Limb (tissue), 2 donors: ENCODE measurements at regions not wholly inside any gene's neighbourhood (a gene's known extent, or its start where the extent isn't known, plus 50 kb on each side); places are given as distances from the start of the nearest gene placed in this dataset.

ENCODE experiments used
- DNase-seq, 2 donors: peaks; one replicate each; pipeline ENCODE4 v3.0.0-alpha.2; 2016; ENCODE audit errors: extremely low spot score in 2 of 2

GRCh38 chr1:94325377-94326302 lies 88.3 kb upstream of the ARHGAP29 start:
- no peak for DNase-seq

DNA sequence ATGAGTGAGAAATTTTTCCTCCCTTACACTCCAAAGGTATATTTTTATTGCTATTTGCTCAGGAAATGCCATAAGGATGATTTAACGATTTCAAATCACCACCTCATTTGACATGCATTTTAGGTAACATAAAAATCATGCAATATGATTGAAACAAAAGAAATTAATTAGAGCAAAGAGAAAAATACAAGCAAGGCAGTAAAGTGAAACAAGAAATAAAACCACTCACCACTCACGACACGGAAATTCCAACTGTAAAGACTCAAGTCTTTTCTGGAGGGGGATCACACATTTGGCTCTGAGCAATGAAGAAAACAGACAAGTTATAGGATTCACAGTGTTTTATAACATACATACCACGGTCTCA lies 86.8 kb upstream of the ARHGAP29 start:
- no peak for DNase-seq

GRCh38 chr1:94323311-94324177 lies 86.2 kb upstream of the ARHGAP29 start:
- no peak for DNase-seq

- DNase-seq = no peak
Measured at GRCh38 chr1:94322696-94323095, 85.3 kb upstream of the ARHGAP29 start.

DNA sequence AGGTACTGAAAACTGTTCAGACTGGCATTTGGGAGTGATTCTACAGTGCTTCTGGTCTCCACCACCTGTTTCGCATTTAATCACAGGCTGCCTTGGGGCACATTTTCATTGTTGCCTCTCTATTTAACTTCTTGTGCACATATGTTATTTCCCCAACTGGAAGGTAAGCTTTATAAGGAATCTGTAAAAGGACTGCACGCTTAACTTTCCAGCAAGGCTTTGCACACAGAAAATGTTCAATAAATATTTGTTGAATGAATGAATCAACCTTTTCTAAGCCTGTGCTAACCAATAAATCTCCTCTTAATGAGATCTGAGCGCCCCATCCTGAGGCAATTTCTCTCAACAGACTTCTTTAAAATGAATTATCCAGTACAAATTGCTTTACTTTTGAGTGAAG lies 84.3 kb upstream of the ARHGAP29 start:
- no peak for DNase-seq

DNA sequence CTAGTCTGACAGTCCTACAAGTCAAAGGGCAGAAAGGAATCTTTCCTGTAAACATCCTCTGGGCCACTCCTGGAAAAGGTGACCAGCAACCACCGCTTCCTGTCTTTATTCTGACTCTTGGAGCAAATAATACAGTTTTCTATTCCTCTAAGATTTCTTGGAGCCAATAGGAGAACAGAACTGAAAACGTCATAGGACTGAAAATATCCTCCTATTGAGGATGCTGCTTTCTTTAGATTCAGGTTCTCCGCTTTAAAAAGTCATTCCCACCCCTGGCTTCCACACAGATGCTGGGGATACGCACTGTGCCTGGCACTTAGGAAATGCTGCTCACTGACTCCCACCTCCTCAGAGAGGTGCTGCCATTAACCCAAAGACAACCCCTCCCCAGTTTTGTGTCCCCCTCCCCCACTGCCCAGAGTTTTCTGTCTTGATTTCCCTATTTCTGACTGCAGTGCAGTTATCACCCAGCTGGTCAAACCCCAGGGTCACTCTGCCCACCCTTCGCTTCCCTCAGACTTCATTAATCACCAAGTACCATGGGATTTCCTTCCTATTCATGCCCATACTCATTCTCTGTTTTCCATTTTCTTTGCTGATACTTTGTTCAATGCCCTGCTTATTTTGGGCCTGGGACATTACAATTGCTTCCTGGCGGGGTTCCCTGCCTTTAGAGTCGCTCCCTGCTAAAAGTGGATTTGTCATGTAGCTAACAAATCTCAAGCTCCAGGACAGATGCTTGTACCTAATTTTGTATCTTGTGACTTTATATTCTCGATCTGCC lies 82.1 kb upstream of the ARHGAP29 start:
- no peak for DNase-seq

- DNase-seq = no peak
Measured at GRCh38 chr1:94318505-94319030, 81.2 kb upstream of the ARHGAP29 start.

DNA sequence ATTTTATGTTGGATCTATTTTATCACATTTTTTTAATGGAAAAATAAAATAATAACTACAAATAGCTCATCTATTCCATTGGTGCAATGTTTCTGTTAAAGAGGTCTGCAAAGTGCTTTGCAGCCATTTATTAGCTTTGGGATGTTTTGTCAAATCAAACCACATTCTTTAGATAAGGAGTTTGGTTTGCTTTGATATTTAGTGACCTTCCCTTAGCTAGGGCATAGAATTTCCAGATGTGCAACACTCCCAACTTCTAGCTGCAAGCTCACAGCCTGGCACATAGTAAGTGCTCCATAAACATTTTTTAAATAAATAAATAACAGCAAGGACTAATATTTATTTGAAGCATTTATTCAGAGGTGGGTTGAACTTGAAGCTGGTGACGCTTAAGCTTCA lies 80.4 kb upstream of the ARHGAP29 start:
- DNase-seq = no peak

DNA sequence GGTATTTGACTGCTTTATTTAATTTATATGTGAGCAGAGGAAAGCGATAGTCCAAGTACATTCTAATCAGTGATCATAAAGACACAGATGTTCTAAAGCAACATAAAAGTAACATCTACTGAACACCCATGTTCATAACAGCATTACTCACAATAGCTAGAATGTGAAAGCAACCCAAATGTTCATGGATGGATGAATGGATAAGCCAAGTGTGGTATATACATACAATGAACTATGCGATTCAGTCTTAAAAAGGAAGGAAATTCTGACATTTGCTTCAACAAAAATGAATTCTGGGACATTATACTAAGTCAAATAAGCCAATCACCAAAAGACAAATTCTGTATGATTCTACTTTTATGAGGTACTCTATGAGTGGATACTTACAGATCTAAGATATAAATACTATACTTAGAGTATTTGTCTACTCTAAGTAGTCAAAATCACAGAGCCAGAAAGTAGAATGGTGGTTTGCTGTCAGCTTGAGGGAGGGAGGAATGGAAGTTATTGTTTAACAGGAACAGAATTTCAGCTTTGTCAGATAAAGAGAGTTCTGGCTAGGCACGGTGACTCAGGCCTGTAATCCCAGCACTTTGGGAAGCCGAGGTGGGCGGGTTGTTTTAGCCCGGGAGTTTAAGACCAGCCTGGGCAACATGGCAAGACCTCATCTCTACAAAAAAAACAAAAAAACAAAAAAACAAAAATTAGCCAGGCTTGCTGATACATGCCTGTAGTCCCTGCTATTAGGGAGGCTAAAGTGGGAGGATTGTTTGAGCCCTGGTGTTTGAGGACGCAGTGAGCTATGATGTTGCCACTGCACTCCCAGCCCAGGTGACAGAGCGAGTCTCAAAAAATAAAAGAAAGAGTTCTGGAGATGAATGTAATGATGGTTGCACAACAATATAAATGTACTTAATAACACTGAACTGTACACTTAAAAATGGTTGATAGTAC lies 79.7 kb upstream of the ARHGAP29 start:
- DNase-seq = no peak

DNA sequence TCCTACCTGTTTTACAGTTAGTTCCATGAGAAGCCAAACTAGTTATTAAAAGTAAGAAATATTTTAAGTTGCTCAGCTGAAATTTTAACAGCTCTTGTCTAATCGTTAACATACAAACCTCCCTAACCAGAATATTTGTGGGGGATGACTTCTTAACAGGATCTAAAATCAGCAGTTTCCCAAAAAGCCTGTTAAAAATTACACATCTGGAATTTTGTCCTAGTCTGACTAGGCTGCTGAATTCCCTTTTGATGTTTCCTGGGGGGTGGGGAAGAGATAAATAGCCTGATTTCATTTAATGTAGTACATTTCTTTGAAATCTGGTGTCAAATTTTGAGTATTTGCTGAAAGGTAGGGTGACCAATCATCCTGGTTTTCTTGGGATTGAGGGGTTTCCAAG lies 78.8 kb upstream of the ARHGAP29 start:
- DNase-seq = no peak

DNA sequence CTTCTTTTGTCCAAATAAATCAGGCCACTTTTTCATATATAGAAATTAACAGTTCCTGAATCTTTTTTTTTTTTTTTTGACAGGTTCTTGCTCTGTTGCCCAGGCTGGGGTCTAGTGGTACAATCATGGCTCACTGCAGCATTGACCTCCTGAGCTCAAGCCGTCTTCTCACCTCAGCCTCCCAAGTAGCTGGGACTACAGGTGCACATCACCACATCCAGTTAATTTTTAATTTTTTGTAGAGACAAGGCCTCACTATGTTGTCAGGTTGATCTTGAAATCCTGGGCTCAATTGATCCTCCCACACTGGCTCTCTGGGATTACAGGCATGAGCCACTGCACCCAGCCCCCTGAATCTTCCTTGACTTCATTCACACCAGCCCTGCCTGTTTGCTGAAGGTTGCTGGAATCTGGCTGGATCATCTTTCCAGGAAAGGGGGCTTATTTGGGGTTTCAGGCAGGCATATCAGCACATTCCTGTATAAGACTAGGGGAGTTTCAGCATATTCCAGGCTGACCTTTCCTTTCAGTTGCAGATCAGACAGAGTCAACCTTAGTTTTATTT lies 78.2 kb upstream of the ARHGAP29 start:
- DNase-seq = no peak

DNA sequence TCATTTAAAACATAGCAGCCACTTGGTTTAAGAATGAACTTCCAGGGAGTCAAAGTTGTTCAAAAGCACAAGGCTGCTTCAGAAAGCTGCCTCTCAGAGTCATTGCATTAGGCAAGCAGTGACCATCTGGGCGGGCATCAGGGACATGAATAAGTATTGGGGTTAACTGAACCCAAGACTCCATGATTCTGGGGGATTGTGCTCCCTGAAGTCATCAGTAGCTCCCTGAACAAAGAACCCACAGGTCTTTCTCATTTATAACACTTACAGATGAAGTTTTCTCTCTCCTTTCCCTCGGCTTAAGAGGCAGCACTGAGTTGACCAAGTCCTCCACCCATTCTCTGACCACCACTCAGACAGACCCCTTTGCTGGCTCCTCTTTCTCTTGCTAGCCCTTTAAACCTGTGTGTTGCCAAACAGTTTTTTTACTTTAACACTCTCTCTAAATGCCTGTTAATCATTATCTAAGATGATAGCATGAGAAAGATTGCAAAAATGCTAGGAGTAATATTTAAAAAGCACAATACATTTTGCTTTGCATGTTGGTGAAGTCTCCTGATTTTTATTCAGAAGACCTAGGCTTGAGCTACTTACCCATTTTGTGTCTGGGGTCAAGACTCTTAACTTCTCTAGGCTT lies 77.0 kb upstream of the ARHGAP29 start:
- no peak for DNase-seq

GRCh38 chr1:94310570-94311270 lies 73.3 kb upstream of the ARHGAP29 start:
- no peak for DNase-seq

DNA sequence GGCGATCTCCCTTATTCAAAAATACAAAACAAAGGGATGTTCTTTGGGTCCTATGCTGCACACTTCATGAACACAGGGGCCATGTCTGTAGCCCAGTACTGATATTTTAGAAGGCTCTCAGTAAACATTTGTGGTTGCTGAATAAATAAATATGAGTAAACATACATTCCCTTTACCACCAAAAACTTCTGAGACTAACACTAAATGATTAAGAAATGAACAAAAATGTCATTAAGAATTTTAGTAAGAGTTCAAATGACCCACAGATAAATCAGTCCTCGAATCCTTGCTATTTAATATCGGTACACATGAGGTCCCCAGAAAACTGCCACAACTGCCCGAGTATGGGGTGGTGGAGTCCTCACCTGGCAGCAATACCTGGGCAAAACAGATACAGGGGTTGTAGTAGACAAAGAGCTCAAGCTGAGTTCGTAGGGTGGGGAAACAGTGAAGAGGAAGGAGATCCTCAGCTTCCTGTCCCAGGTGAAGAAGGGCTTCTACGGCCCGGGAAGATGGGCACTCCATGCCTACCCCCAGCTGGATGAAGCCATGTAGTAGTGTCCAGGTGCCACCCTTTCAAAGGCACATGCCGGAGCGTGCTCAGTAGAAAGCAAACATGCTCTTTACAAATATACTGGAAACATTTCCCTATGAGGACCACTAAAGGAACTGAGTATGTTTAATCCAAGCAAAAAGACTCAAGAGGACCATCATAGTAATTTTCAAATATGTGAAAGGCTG lies 72.6 kb upstream of the ARHGAP29 start:
- no peak for DNase-seq

GRCh38 chr1:94309216-94309615 lies 71.8 kb upstream of the ARHGAP29 start:
- DNase-seq = no peak

DNA sequence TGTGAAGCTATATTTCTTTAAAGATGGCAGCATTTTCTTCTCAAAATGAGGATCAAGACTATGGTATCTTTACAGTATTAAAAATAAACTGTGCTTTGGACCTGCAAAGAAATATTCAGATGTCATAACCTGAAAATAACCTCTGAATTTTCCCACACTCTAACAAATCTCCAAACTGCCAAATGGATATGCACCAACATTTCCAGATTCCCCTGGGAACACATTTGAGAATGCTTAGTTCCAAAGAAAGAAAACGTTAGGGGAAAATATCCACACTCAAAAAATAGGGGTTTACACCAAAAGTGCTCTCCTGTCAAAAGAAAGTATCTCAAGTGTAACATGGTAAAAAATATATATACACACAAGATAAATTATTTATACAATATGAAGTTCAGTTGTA lies 69.1 kb upstream of the ARHGAP29 start:
- no peak for DNase-seq

GRCh38 chr1:94305704-94306103 lies 68.3 kb upstream of the ARHGAP29 start:
- no peak for DNase-seq

GRCh38 chr1:94304553-94304952 lies 67.2 kb upstream of the ARHGAP29 start:
- no peak for DNase-seq
